ENCODE measurements at regions not wholly inside any gene's neighbourhood (a gene's known extent, or its start where the extent isn't known, plus 50 kb on each side); places are given as distances from the start of the nearest gene placed in this dataset.

DNA sequence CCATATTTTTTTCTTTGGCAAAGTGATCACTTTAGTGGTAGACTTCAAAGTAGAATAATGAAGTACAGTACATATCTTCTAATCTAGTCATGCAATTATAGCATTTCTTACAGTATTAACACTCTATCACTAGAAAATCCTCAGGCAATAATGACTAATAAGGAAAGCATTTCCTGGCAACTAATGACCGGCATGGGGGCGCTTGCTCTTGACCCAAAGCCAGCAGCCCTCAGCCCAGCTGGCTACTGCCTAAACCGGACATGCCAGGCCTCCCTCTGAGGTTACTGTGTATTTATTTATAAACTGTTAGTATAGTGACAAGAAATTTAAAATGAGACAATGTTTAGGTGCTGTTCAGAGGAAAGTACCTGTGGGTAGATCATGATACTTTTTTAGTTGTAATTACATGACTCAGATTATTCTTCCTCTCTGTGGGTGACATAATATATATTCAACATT is 633.8 kb downstream of the PTPRC start:
- TF ChIP-seq, protein P1, sequence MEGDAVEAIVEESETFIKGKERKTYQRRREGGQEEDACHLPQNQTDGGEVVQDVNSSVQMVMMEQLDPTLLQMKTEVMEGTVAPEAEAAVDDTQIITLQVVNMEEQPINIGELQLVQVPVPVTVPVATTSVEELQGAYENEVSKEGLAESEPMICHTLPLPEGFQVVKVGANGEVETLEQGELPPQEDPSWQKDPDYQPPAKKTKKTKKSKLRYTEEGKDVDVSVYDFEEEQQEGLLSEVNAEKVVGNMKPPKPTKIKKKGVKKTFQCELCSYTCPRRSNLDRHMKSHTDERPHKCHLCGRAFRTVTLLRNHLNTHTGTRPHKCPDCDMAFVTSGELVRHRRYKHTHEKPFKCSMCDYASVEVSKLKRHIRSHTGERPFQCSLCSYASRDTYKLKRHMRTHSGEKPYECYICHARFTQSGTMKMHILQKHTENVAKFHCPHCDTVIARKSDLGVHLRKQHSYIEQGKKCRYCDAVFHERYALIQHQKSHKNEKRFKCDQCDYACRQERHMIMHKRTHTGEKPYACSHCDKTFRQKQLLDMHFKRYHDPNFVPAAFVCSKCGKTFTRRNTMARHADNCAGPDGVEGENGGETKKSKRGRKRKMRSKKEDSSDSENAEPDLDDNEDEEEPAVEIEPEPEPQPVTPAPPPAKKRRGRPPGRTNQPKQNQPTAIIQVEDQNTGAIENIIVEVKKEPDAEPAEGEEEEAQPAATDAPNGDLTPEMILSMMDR (IDR thresholded peaks at IDR 0.05; ENCODE audit: low read depth, low read length), result no peak
- no peak for TF ChIP-seq EZH2phosphoT487 (IDR thresholded peaks at IDR 0.05; ENCODE audit: low read depth)

Measured in OCI-LY3 (cell line).